ENCODE measurements at regions not wholly inside any gene's neighbourhood (a gene's known extent, or its start where the extent isn't known, plus 50 kb on each side); places are given as distances from the start of the nearest gene placed in this dataset.

DNA sequence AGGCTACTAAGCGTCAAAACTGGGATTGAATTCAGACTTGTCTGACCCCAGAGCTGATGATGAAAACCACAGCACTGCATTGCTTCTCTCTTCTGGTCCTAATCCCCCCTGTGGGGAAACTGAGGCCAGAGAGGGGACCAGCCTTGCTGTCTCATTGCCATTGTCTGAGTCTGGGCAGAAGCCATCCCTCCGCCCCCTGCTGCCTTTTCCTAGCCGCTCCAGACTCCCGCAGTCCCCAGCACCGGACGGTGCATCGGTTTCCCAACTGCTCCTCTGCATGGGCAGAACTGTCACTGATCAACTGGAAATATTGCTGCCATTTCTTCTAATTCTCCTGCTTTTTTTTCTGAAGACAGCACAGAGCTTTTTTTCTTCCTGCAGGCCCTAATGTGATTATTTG, 157.4 kb downstream of the ACTL8 start:
- TF ChIP-seq, protein P1, sequence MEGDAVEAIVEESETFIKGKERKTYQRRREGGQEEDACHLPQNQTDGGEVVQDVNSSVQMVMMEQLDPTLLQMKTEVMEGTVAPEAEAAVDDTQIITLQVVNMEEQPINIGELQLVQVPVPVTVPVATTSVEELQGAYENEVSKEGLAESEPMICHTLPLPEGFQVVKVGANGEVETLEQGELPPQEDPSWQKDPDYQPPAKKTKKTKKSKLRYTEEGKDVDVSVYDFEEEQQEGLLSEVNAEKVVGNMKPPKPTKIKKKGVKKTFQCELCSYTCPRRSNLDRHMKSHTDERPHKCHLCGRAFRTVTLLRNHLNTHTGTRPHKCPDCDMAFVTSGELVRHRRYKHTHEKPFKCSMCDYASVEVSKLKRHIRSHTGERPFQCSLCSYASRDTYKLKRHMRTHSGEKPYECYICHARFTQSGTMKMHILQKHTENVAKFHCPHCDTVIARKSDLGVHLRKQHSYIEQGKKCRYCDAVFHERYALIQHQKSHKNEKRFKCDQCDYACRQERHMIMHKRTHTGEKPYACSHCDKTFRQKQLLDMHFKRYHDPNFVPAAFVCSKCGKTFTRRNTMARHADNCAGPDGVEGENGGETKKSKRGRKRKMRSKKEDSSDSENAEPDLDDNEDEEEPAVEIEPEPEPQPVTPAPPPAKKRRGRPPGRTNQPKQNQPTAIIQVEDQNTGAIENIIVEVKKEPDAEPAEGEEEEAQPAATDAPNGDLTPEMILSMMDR (IDR thresholded peaks at IDR 0.05; ENCODE audit: control extremely low read depth, extremely low read depth, low read depth, missing control alignments): no peak
- POLR2A ChIA-PET: no interaction called here
- CTCF ChIA-PET: no interaction called here
- no peak for DNase-seq (ENCODE audit: extremely low spot score)

DNA sequence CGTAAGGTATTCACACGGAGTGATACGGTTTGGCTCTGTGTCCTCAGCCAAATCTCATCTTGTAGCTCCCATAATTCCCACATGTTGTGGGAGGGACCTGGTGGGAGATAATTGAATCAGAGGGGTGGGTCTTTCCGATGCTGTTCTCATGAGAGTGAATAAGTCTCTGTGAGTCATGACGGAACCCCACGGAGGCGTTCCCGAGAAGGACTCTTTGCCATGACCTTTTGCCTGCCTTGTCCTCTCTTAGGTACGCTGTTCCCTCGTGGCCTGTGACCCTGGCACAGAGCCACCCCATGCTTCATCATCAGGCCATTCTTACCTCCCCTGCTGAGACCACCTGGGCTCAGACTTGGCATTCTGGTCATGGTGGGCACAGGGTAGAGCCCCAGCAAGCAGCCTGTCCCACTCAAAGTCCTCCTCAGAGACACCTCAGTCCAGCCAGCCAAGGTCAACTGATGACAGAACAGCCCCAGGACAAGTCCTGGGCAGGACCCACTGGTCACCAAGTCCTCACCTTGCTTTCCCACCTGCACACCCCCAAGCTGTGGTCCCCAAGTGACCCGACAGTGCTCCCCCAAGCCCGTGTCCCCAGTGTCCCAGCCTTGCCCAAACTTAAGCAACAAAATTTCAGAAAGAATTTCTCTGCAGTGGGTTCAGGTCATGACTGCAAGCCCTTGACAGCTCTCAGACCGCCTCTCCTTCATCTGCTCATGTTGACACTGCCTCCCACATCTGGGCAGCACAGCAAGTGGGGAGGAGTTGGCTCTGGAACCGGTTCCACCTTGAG, 158.4 kb downstream of the ACTL8 start:
- TF ChIP-seq, protein P1 (IDR thresholded peaks at IDR 0.05; ENCODE audit: control extremely low read depth, extremely low read depth, low read depth, missing control alignments): no peak
- no peak for DNase-seq (ENCODE audit: extremely low spot score)
- CTCF ChIA-PET: no interaction called here
- POLR2A ChIA-PET: no interaction called here

DNA sequence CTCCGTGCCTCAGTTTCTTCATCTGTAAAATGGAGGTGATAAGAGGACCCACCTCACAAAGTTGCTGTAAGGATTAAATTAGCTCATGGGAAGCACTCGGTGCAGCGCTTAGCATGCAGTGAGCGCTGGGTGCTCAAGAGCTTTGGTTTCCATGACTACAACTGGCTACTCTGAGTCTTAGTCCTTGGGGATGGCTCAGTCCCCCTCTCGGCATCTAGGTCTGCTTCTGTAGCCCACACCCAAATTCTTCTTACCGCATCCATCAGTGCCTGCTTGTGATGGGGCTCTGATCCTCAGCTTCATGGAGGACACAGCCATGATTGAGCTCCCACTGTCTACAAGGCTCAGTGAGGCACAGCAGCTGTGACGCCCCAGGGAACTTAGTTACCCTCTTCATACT, 159.0 kb downstream of the ACTL8 start:
- CTCF ChIA-PET: interaction anchor here (1.1 kb wide), 1 partner anchor 9 kb away, joined by 4 read pairs; no protein-coding TSS in a partner anchor
- POLR2A ChIA-PET: no interaction called here
- TF ChIP-seq, protein P1 (IDR thresholded peaks at IDR 0.05; ENCODE audit: control extremely low read depth, extremely low read depth, low read depth, missing control alignments): no peak
- no peak for DNase-seq (ENCODE audit: extremely low spot score)

DNA sequence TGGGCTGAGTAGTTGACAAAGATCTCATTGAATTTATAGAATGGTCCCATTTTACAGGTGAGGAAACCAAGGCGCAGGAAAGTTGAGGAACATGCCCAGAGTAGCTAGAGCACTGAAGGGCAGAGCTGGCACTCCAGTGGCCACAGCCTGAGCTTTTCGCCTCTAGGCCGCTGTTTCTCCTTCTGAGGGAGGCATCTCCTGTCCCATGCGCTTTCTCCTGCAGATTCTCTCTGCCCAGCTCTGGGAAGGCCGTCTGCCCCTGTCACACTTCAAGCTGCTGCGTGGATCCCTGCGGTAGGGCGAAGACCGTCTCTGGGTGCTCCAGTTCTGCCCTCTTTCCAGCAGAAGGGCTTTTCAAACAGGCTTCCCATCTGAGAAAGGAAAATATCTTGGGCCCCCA, 159.9 kb downstream of the ACTL8 start:
- TF ChIP-seq, protein P1 (IDR thresholded peaks at IDR 0.05; ENCODE audit: control extremely low read depth, extremely low read depth, low read depth, missing control alignments): no peak
- POLR2A ChIA-PET: no interaction called here
- CTCF ChIA-PET: interaction anchor here (1.1 kb wide), 1 partner anchor 8 kb away, joined by 4 read pairs; no protein-coding TSS in a partner anchor
- DNase-seq (ENCODE audit: extremely low spot score): no peak

DNA sequence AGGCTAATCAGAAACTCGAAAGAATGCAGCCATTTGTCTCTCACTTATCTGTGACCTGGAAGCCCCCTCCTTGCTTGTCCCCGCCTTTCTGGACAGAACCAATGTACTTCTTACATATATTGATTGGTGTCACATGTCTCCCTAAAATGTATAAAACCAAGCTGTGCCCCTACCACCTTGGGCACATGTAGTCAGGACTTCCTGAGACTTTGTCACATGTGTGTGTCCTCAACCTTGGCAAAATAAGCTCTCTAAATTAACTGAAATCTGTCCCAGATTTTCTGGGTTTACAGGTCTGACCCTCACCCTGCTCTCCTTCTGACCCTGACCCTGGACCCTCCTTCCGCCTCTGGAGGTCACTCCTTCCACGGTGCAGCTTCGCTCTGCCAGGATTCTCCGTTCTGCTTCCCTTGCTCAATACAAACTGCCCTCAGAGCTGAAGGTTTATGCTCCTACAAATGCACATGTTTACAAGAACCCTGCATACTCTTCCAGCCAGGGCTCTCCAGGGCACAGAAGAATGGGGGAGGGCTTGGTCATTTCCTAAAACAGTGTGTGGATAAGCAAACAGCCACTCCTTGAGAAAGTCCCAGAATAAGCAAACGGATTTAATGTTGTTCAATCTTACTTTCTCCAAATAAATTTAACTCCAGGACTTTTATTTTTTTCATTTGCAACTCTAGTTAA, 160.5 kb downstream of the ACTL8 start:
- ChIA-PET POLR2A (no interaction called here), CTCF (no interaction called here)
- DNase-seq (ENCODE audit: extremely low spot score): no peak
- TF ChIP-seq, protein P1 (IDR thresholded peaks at IDR 0.05; ENCODE audit: control extremely low read depth, extremely low read depth, low read depth, missing control alignments): no peak

DNA sequence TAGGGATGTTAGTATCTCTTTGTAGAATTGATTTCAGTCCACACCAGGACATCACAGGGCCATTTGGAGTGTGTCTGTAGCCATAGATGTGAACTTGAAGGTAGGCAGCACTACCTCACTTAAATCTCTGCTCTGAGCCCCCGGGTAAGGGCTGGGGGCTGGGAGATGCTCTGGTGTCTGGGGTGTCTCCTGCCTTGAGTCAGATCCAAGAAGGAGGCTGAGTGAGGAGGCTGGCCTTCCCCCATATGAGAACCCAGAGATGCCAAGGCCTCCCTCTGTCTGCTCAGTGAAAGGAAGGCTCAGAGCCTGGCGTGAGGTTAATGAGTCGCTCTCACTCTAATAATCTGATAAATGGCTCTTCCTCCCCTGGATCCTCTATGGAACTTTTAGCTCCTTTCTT, 161.6 kb downstream of the ACTL8 start:
- ChIA-PET CTCF (no interaction called here), POLR2A (no interaction called here)
- TF ChIP-seq, protein P1 (IDR thresholded peaks at IDR 0.05; ENCODE audit: control extremely low read depth, extremely low read depth, low read depth, missing control alignments): no peak
- no peak for DNase-seq (ENCODE audit: extremely low spot score)
